ENCODE measurements at regions not wholly inside any gene's neighbourhood (a gene's known extent, or its start where the extent isn't known, plus 50 kb on each side); places are given as distances from the start of the nearest gene placed in this dataset.
A peak's percentile ranks its signal among the peaks of the same experiment; 100 is the strongest.

GRCh38 chr1:118828038-118828437 lies 160.1 kb downstream of the TBX15 start:
- CTCF ChIA-PET: no interaction called here
- POLR2A ChIA-PET (ENCODE audit: low non-redundant PET): no interaction called here
- no peak for DNase-seq (ENCODE audit: low spot score)
- no peak for TF ChIP-seq CTCF (conservative IDR thresholded peaks at IDR 0.05; ENCODE audit: low read depth)
- H3K27ac ChIP-seq: no peak overlapping the region

- no peak overlapping the region for H3K27ac ChIP-seq
- no peak for TF ChIP-seq CTCF (conservative IDR thresholded peaks at IDR 0.05; ENCODE audit: low read depth)
- ChIA-PET POLR2A (ENCODE audit: low non-redundant PET) (no interaction called here), CTCF (no interaction called here)
- no peak for DNase-seq (ENCODE audit: low spot score)
Observed at GRCh38 chr1:118827636-118828035, 160.5 kb downstream of the TBX15 start.

- TF ChIP-seq CTCF (conservative IDR thresholded peaks at IDR 0.05; ENCODE audit: low read depth): no peak
- CTCF ChIA-PET: no interaction called here
- H3K27ac ChIP-seq: no peak overlapping the region
- no peak for DNase-seq (ENCODE audit: low spot score)
- POLR2A ChIA-PET (ENCODE audit: low non-redundant PET): no interaction called here
Observed at GRCh38 chr1:118827207-118827606, 160.9 kb downstream of the TBX15 start.

DNA sequence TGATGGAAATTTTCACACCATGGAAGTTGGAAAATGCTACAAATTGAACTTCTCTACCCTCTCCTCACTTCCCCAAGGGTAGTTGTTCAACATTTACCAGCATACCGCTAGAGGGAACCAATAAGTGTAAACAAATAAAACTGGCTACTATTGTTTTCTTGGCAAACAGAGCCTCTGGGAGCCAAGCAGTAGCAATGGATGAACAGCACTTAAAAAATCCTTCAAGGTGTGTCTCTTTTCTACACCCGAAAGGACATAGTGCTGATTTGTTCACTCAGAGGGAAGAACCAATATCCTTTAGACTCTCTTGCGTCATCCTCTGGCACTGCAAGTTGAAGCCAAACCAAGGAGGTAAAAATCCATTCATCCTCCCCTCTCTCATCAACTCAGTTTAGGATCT lies 161.5 kb downstream of the TBX15 start:
- ChIA-PET CTCF (no interaction called here), POLR2A (ENCODE audit: low non-redundant PET) (no interaction called here)
- no peak for TF ChIP-seq CTCF (conservative IDR thresholded peaks at IDR 0.05; ENCODE audit: low read depth)
- DNase-seq (ENCODE audit: low spot score): peak; percentile 7
- no peak overlapping the region for H3K27ac ChIP-seq

GRCh38 chr1:118825619-118826018 lies 162.5 kb downstream of the TBX15 start:
- no peak for TF ChIP-seq CTCF (conservative IDR thresholded peaks at IDR 0.05; ENCODE audit: low read depth)
- H3K27ac ChIP-seq: no peak overlapping the region
- POLR2A ChIA-PET (ENCODE audit: low non-redundant PET): no interaction called here
- CTCF ChIA-PET: no interaction called here
- no peak for DNase-seq (ENCODE audit: low spot score)

- no peak for DNase-seq (ENCODE audit: low spot score)
- POLR2A ChIA-PET (ENCODE audit: low non-redundant PET): no interaction called here
- no peak for TF ChIP-seq CTCF (conservative IDR thresholded peaks at IDR 0.05; ENCODE audit: low read depth)
- CTCF ChIA-PET: no interaction called here
- no peak overlapping the region for H3K27ac ChIP-seq
Observed at GRCh38 chr1:118821801-118822200, 166.3 kb downstream of the TBX15 start.

DNA sequence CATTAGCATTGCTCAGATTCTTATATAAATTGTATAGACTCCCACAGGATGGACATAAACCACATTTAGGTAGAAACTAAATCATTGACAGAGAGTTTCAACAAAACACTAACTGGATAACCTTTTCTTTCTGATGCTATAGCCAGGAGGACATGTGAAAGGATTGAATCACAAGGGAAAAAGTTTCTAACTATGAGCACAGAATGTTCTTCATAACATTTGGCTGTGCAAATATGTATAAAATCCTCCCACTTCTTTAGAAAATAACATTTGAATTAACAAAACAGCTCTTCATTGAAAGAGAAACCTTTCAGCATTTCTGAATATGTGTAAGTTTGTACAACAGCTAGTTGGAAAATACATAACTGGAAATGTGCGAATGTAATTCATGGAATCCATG lies 167.3 kb downstream of the TBX15 start:
- H3K27ac ChIP-seq: no peak overlapping the region
- no peak for TF ChIP-seq CTCF (conservative IDR thresholded peaks at IDR 0.05; ENCODE audit: low read depth)
- ChIA-PET CTCF (no interaction called here), POLR2A (ENCODE audit: low non-redundant PET) (no interaction called here)
- no peak for DNase-seq (ENCODE audit: low spot score)
